Rectal smooth muscle tissue (tissue), 1 donor: ENCODE measurements at regions not wholly inside any gene's neighbourhood (a gene's known extent, or its start where the extent isn't known, plus 50 kb on each side); places are given as distances from the start of the nearest gene placed in this dataset.
"Not testable (repeated sequence)": the region's sequence is repeated elsewhere in the genome, so short reads cannot be mapped to it uniquely, and the experiment has no call there.

ENCODE experiments used
- H3K27ac ChIP-seq: one replicate; pipeline ENCODE4 v1.7.0; 2013; ENCODE audit warnings: low read depth, low read length, inconsistent platforms
- H3K27me3 ChIP-seq: one replicate; pipeline ENCODE4 v1.7.0; 2013; ENCODE audit warnings: low read length; ENCODE audit not compliant: control insufficient read depth, insufficient read depth
- H3K36me3 ChIP-seq: one replicate; pipeline ENCODE4 v1.7.0; 2013; ENCODE audit warnings: low read length; ENCODE audit not compliant: control insufficient read depth, insufficient read depth
- H3K4me1 ChIP-seq: one replicate; pipeline ENCODE4 v1.7.0; 2013; ENCODE audit warnings: low read length; ENCODE audit not compliant: control insufficient read depth, insufficient read depth
- H3K4me3 ChIP-seq: one replicate; pipeline ENCODE4 v1.7.0; 2013; ENCODE audit warnings: low read length
- H3K9ac ChIP-seq: one replicate; pipeline ENCODE4 v1.7.0; 2013; ENCODE audit warnings: low read length

GRCh38 chr5:37966291-37966690 lies 126.5 kb upstream of the GDNF start:
- Histone ChIP-seq H3K27me3 (no peaks in the 10 kb centered on the region), H3K4me3 (no peak overlapping the region), H3K9ac (no peak overlapping the region), H3K4me1 (no peaks in the 10 kb centered on the region), H3K36me3 (no peaks in the 10 kb centered on the region), H3K27ac (no peak overlapping the region)

- Histone ChIP-seq H3K36me3 (no peaks in the 10 kb centered on the region), H3K27me3 (no peaks in the 10 kb centered on the region), H3K9ac (no peak overlapping the region), H3K27ac (no peak overlapping the region), H3K4me1 (no peaks in the 10 kb centered on the region), H3K4me3 (no peak overlapping the region)
These were observed 122.5 kb upstream of the GDNF start for GRCh38 chr5:37962389-37962788.

DNA sequence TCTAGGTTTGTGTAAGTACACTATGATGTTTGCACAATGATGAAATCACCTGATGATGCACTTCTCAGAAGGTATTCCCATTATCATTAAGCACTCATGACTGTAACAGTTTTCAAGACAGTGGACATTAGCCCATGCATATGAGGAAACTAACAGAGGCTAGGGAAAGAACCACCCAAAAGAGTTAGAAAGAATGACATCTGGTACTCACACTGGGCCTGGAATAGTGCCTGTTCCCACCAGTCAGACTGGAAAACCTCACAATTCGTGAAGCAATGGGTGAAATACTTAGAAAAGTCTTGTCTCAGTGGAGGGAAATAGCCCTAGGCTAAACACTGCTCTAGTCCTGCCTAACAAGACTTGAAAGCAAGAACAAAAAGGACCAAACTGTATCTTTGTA lies 117.4 kb upstream of the GDNF start:
- Histone ChIP-seq H3K27ac (no peak overlapping the region), H3K9ac (no peak overlapping the region), H3K4me3 (no peak overlapping the region), H3K4me1 (no peaks in the 10 kb centered on the region), H3K27me3 (no peaks in the 10 kb centered on the region), H3K36me3 (no peaks in the 10 kb centered on the region)

GRCh38 chr5:37955748-37956147 lies 115.9 kb upstream of the GDNF start:
- Histone ChIP-seq H3K4me1 (no peaks in the 10 kb centered on the region), H3K27ac (no peak overlapping the region), H3K27me3 (no peaks in the 10 kb centered on the region), H3K36me3 (no peaks in the 10 kb centered on the region), H3K9ac (no peak overlapping the region), H3K4me3 (no peak overlapping the region)

DNA sequence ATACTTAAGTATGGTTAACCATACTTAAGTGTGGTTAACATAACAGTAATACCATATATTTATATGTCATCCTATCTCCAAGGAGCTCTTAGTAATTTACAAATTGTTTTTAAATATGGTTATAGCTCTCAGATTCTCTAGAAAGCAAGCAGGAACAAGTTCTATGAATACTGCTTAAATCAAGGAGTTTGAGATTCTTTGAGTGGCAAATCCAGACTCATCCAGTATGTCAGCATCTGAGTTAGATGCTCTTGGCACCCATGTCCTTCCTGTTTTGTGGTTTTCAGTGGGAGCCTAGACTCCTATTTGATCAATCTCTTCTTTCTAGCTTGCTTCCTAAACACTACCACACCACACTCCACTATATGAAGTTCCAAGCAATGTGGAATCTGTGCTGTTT lies 114.7 kb upstream of the GDNF start:
- Histone ChIP-seq H3K36me3 (no peaks in the 10 kb centered on the region), H3K27ac (no peak overlapping the region), H3K4me1 (no peaks in the 10 kb centered on the region), H3K9ac (no peak overlapping the region), H3K4me3 (no peak overlapping the region), H3K27me3 (no peaks in the 10 kb centered on the region)

GRCh38 chr5:37951946-37952721 lies 112.3 kb upstream of the GDNF start:
- Histone ChIP-seq H3K4me3 (no peak overlapping the region), H3K4me1 (no peaks in the 10 kb centered on the region), H3K9ac (no peak overlapping the region), H3K27me3 (no peaks in the 10 kb centered on the region), H3K36me3 (no peaks in the 10 kb centered on the region), H3K27ac (no peak overlapping the region)

GRCh38 chr5:37950436-37950835 lies 110.6 kb upstream of the GDNF start:
- Histone ChIP-seq H3K27ac (no peak overlapping the region), H3K27me3 (no peaks in the 10 kb centered on the region), H3K36me3 (no peaks in the 10 kb centered on the region), H3K4me1 (no peaks in the 10 kb centered on the region), H3K4me3 (no peak overlapping the region), H3K9ac (no peak overlapping the region)

DNA sequence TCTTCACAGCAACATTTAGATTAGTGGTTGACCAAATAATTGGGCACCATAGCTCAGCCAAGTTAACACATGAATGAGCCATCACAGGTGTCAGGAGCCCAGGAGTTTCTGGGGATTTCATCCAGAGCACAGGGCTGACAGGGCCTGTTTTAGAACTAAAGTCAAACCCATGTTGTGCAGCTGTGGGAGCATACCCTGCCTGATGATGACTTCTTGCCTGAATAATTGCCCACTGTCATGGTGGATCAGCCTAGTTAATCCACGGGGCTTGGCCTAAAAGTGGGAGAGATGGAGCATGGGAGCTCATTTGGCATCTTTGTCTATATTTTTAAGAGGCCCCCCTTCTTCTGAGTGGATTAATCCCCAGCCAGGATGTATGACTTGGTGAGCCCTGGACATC lies 105.6 kb upstream of the GDNF start:
- Histone ChIP-seq H3K4me1 (no peaks in the 10 kb centered on the region), H3K4me3 (no peak overlapping the region), H3K9ac (no peak overlapping the region)

GRCh38 chr5:37943136-37943535 lies 103.3 kb upstream of the GDNF start:
- not testable (repeated sequence) for H3K36me3 ChIP-seq

More for the DNA sequence above, 105.6 kb upstream of the GDNF start:
- Histone ChIP-seq H3K36me3 (no peaks in the 10 kb centered on the region), H3K27me3 (no peaks in the 10 kb centered on the region), H3K27ac (no peak overlapping the region)

GRCh38 chr5:37940931-37941623 lies 101.2 kb upstream of the GDNF start:
- Histone ChIP-seq H3K36me3 (no peaks in the 10 kb centered on the region), H3K9ac (no peak overlapping the region), H3K27me3 (no peaks in the 10 kb centered on the region), H3K4me1 (no peaks in the 10 kb centered on the region), H3K4me3 (no peak overlapping the region), H3K27ac (no peak overlapping the region)

More at GRCh38 chr5:37943136-37943535, 103.3 kb upstream of the GDNF start:
- H3K4me3 ChIP-seq, H3K4me1 ChIP-seq, H3K27ac ChIP-seq, H3K27me3 ChIP-seq, H3K9ac ChIP-seq: not testable (repeated sequence)

DNA sequence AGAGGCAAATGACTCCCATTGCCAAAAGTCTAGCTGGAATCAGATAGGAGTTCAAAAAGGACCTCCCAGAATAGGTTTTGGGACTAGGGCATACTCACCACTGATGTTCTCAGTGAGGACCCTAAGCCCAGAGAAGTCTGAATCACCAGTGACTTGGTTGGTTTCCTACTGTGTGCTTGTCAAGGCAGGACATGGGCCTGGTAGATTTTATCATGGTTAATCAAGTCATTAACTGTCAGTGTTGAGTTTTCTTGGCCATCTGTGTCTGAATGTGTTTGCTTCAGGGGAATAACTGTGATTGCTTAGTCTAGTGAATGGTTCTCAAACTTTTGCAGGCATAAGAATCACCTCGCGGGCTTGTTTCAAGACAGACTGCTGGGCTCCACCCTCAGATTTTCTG lies 99.0 kb upstream of the GDNF start:
- Histone ChIP-seq H3K27me3 (no peaks in the 10 kb centered on the region), H3K4me3 (no peak overlapping the region), H3K9ac (no peak overlapping the region), H3K4me1 (no peaks in the 10 kb centered on the region), H3K36me3 (no peaks in the 10 kb centered on the region), H3K27ac (no peak overlapping the region)

GRCh38 chr5:37938076-37938852 lies 98.4 kb upstream of the GDNF start:
- Histone ChIP-seq H3K4me1 (no peaks in the 10 kb centered on the region), H3K36me3 (no peaks in the 10 kb centered on the region), H3K27ac (no peak overlapping the region), H3K9ac (no peak overlapping the region), H3K4me3 (no peak overlapping the region), H3K27me3 (no peaks in the 10 kb centered on the region)
